HepG2 (cell line): ENCODE measurements at regions not wholly inside any gene's neighbourhood (a gene's known extent, or its start where the extent isn't known, plus 50 kb on each side); places are given as distances from the start of the nearest gene placed in this dataset.

Source experiments
- ARID5B ChIP-seq: IDR thresholded peaks from 2 replicates; pipeline ENCODE4 v1.4.0; 2020; ENCODE audit warnings: mild to moderate bottlenecking, missing genetic modification reagents
- CEBPG ChIP-seq: IDR thresholded peaks from 2 replicates; pipeline ENCODE4 v1.6.1; 2016
- CENPX ChIP-seq: sonication (generic); formaldehyde crosslinking; IDR thresholded peaks from 2 replicates; pipeline ENCODE4 v1.9.0; 2021; ENCODE audit warnings: mild to moderate bottlenecking, missing genetic modification reagents, moderate library complexity
- CSRNP1 ChIP-seq: sonication (generic); formaldehyde crosslinking; IDR thresholded peaks from 2 replicates; pipeline ENCODE4 v1.8.1; 2023; ENCODE audit warnings: mild to moderate bottlenecking, missing genetic modification reagents
- DRAP1 ChIP-seq: IDR thresholded peaks from 2 replicates; pipeline ENCODE4 v1.6.1; 2016; ENCODE audit warnings: missing genetic modification reagents, missing compliant biosample characterization
- FOXP4 ChIP-seq: sonication (generic); formaldehyde crosslinking; IDR thresholded peaks from 2 replicates; pipeline ENCODE4 v1.4.0; 2020; ENCODE audit warnings: missing genetic modification reagents
- HCFC1 ChIP-seq: fragments of 150-350 bp; IDR thresholded peaks from 2 replicates; pipeline ENCODE4 v1.6.1; 2014; ENCODE audit warnings: low read depth, low read length
- KDM6A ChIP-seq: IDR thresholded peaks from 2 replicates; pipeline ENCODE4 v1.6.1; 2016; ENCODE audit warnings: low read depth
- NCOA2 ChIP-seq: sonication (generic); formaldehyde crosslinking; IDR thresholded peaks from 2 replicates; pipeline ENCODE4 v1.8.0; 2022; ENCODE audit warnings: inconsistent platforms
- NCOR1 ChIP-seq: fragments of 200-600 bp; sonication (generic); IDR thresholded peaks from 2 replicates; pipeline ENCODE4 v1.7.0; 2017; ENCODE audit warnings: antibody characterized with exemption, low read length, borderline replicate concordance
- PHF8 ChIP-seq: sonication (generic); formaldehyde crosslinking; IDR thresholded peaks from 2 replicates; pipeline ENCODE4 v1.5.0; 2020; ENCODE audit warnings: missing genetic modification reagents
- RAD21 ChIP-seq: fragments of 450-650 bp; formaldehyde crosslinking; IDR thresholded peaks from 2 replicates; pipeline ENCODE4 v1.5.0; 2020; ENCODE audit warnings: mild to moderate bottlenecking
- SIN3A ChIP-seq: IDR thresholded peaks from 2 replicates; pipeline ENCODE4 v1.6.1; 2011; ENCODE audit warnings: low read depth, mild to moderate bottlenecking, control low read depth, low read length, borderline replicate concordance
- ZFP36L1 ChIP-seq: sonication (generic); formaldehyde crosslinking; IDR thresholded peaks from 2 replicates; pipeline ENCODE4 v1.8.0; 2022; ENCODE audit warnings: mild to moderate bottlenecking, missing genetic modification reagents, moderate library complexity
- ZNF33B ChIP-seq: sonication (generic); formaldehyde crosslinking; IDR thresholded peaks from 2 replicates; pipeline ENCODE4 v1.5.1; 2020; ENCODE audit warnings: mild to moderate bottlenecking, missing genetic modification reagents
- ZNF567 ChIP-seq: sonication (generic); formaldehyde crosslinking; IDR thresholded peaks from 2 replicates; pipeline ENCODE4 v1.8.1; 2023; ENCODE audit warnings: mild to moderate bottlenecking, missing genetic modification reagents, borderline replicate concordance
- ZNF616 ChIP-seq: sonication (generic); formaldehyde crosslinking; IDR thresholded peaks from 2 replicates; pipeline ENCODE4 v1.5.0; 2020; ENCODE audit warnings: low read depth, mild to moderate bottlenecking, missing genetic modification reagents
- ZNF629 ChIP-seq: sonication (generic); formaldehyde crosslinking; conservative IDR thresholded peaks from 2 replicates; pipeline ENCODE4 v1.5.0; 2020; ENCODE audit warnings: missing genetic modification reagents
- ZUFSP ChIP-seq: sonication (generic); formaldehyde crosslinking; IDR thresholded peaks from 2 replicates; pipeline ENCODE4 v1.9.0; 2021; ENCODE audit warnings: missing genetic modification reagents, mild to moderate bottlenecking, borderline replicate concordance
- TF ChIP-seq, protein P1 (sequence below): sonication (generic); IDR thresholded peaks from 2 replicates; pipeline ENCODE4 v1.6.1; 2016; ENCODE audit warnings: low read depth, borderline replicate concordance

DNA sequence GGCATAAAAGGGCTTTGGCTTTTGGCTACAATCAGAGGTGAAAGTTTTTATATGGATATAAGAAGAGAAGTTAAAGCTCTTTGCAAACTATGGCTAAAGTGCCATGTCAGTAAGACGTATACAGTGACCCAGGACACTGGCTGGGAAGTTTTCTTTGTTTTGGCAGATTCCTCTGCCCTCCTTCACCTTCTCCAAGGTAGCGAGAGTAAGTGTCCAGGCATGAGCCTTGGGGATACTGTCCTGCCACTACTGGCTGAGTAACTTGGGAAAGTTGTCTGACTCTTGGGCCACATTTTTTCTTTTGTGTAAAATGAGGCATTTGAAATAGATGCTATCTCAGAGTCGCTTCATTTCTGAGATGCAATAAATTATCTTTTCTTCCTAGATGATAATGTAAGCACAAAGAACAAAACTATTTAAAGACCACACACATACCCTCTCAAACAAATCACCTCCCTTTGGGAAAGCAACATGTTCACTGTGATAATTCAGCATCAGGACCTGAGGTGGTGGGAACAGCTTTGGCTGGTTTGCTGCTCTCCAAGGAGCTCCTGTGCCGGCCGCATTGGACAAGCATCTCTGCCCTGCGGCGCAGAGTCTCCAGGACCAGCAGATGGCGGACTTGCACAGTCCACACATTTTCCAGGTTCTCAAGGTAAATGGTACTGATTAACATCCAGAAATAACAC, 106.3 kb downstream of the PTCSC3 start (continued):
- TF ChIP-seq FOXP4 (CRISPR knock-in tag) (no peak), ZNF629 (no peak), DRAP1 (CRISPR knock-in tag) (no peak), NCOA2 (CRISPR knock-in tag) (peak; percentile 34; the same call in 1 of the 2 replicates), ZUFSP (CRISPR knock-in tag) (no peak), ZNF33B (CRISPR knock-in tag) (no peak), KDM6A (CRISPR knock-in tag) (no peak), CENPX (CRISPR knock-in tag) (no peak), ZFP36L1 (CRISPR knock-in tag) (no peak), ARID5B (CRISPR knock-in tag) (peak; percentile 58), PHF8 (CRISPR knock-in tag) (peak; percentile 41; the same call in 1 of the 2 replicates), SIN3A (no peak), CSRNP1 (no peak), RAD21 (CRISPR knock-in tag) (peak; percentile 95), NCOR1 (no peak), HCFC1 (0 out of 2 replicates have a peak, but pooled peaks have one; percentile 10), CEBPG (CRISPR knock-in tag) (no peak), ZNF567 (CRISPR knock-in tag) (0 out of 2 replicates have a peak, but pooled peaks have one; percentile 66), ZNF616 (CRISPR knock-in tag) (no peak)
- TF ChIP-seq, protein P1, sequence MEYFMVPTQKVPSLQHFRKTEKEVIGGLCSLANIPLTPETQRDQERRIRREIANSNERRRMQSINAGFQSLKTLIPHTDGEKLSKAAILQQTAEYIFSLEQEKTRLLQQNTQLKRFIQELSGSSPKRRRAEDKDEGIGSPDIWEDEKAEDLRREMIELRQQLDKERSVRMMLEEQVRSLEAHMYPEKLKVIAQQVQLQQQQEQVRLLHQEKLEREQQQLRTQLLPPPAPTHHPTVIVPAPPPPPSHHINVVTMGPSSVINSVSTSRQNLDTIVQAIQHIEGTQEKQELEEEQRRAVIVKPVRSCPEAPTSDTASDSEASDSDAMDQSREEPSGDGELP: no peak
